Astrocyte of the cerebellum (primary cell): ENCODE measurements at regions not wholly inside any gene's neighbourhood (a gene's known extent, or its start where the extent isn't known, plus 50 kb on each side); places are given as distances from the start of the nearest gene placed in this dataset.

ENCODE experiments used
- DNase-seq: peaks from one replicate; pipeline ENCODE4 v3.0.0-alpha.2; 2011; ENCODE audit warnings: low read depth
- H3K4me3 ChIP-seq: 2 replicates; pipeline ENCODE4 v1.5.1; 2011; ENCODE audit warnings: mild to moderate bottlenecking, low read depth, low read length, moderate library complexity
- in situ Hi-C: cut with HindIII; loops from 2 replicates; pipeline ENCODE4 v1.10.0; 2017; ENCODE audit warnings: low sequenced_read_pairs
- TF ChIP-seq, protein P1 (sequence below): IDR thresholded peaks from 2 replicates; pipeline ENCODE4 v1.5.1; 2012; ENCODE audit warnings: low read length, low read depth, moderate library complexity, mild to moderate bottlenecking; ENCODE audit errors: missing control alignments

DNA sequence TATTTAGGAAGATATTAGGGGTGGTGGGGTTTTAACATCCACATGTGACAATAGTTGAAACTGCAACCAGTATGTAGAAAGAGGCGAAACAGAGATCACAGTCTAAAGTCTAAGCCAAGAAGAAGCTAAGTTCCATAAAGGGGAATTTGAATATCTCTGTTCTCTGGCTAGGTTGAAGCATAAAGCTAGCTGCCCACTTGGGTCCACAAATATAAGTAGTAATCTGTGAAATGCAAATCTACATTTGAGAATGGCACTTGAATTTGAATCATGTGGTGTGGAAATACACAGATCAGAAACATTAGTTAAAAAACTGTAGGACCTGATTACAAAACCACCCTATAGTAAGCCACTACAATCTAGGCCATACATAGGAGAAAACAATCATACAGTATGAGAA, 602.1 kb downstream of the LMO4 start:
- TF ChIP-seq, protein P1, sequence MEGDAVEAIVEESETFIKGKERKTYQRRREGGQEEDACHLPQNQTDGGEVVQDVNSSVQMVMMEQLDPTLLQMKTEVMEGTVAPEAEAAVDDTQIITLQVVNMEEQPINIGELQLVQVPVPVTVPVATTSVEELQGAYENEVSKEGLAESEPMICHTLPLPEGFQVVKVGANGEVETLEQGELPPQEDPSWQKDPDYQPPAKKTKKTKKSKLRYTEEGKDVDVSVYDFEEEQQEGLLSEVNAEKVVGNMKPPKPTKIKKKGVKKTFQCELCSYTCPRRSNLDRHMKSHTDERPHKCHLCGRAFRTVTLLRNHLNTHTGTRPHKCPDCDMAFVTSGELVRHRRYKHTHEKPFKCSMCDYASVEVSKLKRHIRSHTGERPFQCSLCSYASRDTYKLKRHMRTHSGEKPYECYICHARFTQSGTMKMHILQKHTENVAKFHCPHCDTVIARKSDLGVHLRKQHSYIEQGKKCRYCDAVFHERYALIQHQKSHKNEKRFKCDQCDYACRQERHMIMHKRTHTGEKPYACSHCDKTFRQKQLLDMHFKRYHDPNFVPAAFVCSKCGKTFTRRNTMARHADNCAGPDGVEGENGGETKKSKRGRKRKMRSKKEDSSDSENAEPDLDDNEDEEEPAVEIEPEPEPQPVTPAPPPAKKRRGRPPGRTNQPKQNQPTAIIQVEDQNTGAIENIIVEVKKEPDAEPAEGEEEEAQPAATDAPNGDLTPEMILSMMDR: no peak
- H3K4me3 ChIP-seq: no peak overlapping the region
- no peak for DNase-seq
- in situ Hi-C loops: no loop called here

DNA sequence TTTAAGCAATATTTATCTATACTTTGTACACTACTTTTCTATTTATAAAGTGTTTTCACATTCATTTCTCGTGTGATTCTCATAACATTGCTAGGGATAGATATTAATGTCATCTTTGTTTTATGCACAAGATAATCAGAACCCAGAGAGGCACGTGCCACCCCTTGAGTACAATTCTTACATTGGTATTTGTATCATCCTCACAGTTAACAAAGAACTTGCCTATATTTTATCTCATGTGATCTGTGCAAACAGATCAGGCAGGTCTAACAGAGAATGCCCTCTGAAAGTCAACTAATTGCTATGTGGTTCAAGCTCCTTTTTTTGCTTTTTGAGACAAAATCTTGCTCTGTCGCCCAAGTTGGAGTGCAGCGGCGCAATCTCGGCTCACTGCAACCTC, 604.5 kb downstream of the LMO4 start:
- TF ChIP-seq, protein P1: no peak
- DNase-seq: no peak
- in situ Hi-C loops: no loop called here
- no peak overlapping the region for H3K4me3 ChIP-seq

DNA sequence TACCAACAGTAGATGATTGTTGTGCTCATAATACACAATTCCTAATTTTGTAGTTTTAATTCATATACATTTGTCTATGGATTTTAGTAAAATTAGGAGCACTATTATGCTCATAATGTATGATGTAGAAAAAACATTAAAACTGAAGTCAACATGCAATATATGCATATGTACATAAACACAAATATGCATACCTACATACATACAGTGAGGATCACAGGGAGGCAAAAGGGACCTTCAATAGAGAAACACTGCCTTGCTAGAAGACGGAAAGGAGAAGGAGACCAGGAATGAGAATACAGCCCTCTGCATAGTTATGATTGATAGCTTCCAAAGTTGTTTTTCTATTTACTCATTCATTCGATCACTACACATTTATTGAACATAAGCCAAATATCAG, 606.5 kb downstream of the LMO4 start:
- DNase-seq: no peak
- TF ChIP-seq, protein P1: no peak
- H3K4me3 ChIP-seq: no peak overlapping the region
- in situ Hi-C loops: no loop called here

DNA sequence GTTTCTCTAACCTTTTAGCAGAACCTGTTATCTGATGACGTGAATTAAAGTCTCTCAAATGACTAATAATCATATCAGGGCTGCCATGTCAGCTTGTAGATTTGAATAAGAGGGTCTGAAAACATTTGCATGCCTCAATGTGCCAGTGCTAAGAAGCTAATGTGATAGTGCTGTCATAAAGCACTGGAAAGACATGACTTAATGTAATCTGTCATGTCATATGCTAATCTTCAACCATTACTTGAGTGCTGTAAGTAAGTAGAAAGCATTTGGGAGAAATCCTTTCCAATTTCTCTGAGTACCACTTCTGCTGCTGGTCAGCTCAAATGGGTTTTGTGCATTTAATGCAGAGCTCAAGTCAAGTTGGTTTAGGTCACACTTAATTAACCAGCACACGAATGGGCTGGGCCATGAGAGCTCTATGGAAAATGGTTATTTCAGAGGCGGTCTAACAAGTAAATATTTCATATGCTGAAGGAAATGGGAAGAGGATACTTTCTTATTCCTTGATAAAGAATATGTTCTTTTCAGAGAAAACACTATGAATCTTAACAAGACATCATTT, 609.2 kb downstream of the LMO4 start:
- no peak overlapping the region for H3K4me3 ChIP-seq
- TF ChIP-seq, protein P1: no peak
- in situ Hi-C loops: no loop called here
- no peak for DNase-seq

DNA sequence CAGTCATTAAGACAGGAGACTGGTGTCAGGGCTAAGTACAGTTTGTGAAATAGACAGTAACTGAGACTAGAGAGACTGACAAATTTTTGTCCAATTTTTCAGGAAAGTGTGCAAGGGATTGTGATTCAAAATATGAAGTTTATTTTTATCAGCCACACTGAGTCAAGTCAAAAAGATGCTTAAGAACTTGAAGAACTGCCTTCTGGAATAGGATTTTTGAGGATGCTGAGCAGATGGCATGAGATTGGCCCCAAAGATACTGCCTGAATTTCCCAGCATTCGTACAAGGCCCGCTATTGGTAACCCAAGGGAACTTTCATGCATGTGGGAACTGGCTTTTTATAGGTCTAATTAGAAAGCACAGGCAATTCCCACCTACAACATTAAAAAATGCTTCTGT, 610.0 kb downstream of the LMO4 start:
- in situ Hi-C loops: no loop called here
- TF ChIP-seq, protein P1: no peak
- DNase-seq: no peak
- no peak overlapping the region for H3K4me3 ChIP-seq

DNA sequence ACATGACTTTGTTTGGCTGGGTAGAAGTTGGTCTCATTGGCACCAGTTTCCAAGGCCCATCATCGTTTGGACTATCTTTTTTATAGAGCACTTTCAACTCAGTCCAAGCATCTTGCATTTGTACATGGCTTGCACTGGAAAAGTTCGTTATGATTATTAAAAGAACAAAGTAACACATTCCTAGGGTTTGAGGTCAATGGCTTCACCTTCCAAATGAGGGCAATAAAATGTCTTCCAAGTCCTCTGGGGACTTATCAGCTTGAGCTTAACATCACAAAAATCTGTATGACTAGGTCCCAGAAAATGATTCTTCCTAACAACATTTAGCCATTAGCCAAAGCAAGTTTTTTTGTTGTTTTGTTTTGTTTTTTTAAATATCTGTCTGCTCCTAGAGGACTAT, 610.8 kb downstream of the LMO4 start:
- H3K4me3 ChIP-seq: no peak overlapping the region
- TF ChIP-seq, protein P1: no peak
- in situ Hi-C loops: no loop called here
- no peak for DNase-seq

DNA sequence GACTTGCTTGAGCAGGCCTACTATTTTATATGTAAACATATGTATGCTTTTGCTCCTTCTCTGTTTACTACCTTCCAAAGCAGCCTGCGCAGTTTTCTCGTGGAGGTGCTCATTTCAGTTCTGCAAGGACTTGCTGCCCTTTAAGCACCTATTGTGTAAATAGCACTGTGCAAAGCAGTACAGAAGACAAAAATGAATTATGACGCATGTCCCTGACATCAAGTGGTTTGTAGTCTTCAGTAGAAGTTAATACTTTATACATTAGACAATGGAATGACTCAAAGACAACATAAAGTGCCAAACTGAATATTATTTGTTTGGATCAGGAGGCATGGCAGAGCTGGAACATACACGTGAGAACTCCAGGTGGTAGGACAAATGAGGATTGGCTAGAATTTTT, 611.7 kb downstream of the LMO4 start:
- TF ChIP-seq, protein P1: no peak

More for the DNA sequence above, 611.7 kb downstream of the LMO4 start:
- no peak overlapping the region for H3K4me3 ChIP-seq
- in situ Hi-C loops: no loop called here
- DNase-seq: no peak
